Keratinocyte (primary cell): ENCODE measurements at regions not wholly inside any gene's neighbourhood (a gene's known extent, or its start where the extent isn't known, plus 50 kb on each side); places are given as distances from the start of the nearest gene placed in this dataset.

Source experiments
- DNase-seq: peaks from one replicate; pipeline ENCODE4 v3.0.0-alpha.2; 2011; ENCODE audit warnings: low read depth, missing footprints, low spot score
- FAIRE-seq: peaks from 2 replicates; lab custom pipeline; 2011; peaks lifted over from hg19 to GRCh38; lab: Jason Lieb, UNC
- H2AFZ ChIP-seq: 2 replicates; pipeline ENCODE4 v1.6.0; 2012; ENCODE audit warnings: low read length, control low read depth, inconsistent platforms; ENCODE audit not compliant: control insufficient read depth
- H3K27ac ChIP-seq: 2 replicates; pipeline ENCODE4 v1.5.1; 2011; ENCODE audit warnings: low read length; ENCODE audit not compliant: control insufficient read depth, insufficient read depth
- H3K27me3 ChIP-seq: 3 replicates; pipeline ENCODE4 v1.6.0; 2011; ENCODE audit warnings: low read length; ENCODE audit not compliant: control insufficient read depth, insufficient read depth; ENCODE audit errors: extremely low read depth
- H3K36me3 ChIP-seq, 2 experiments: 2 replicates in 1 of 2; 3 replicates in 1 of 2; pipeline ENCODE4 v1.5.1; 2011; ENCODE audit warnings: low read length in 2 of 2, mild to moderate bottlenecking in 1 of 2; ENCODE audit not compliant: control insufficient read depth in 2 of 2, insufficient read depth in 2 of 2; ENCODE audit errors: extremely low read depth in 1 of 2
- H3K4me1 ChIP-seq: 3 replicates; pipeline ENCODE4 v1.5.1; 2011; ENCODE audit warnings: low read length; ENCODE audit not compliant: control insufficient read depth, insufficient read depth; ENCODE audit errors: extremely low read depth
- H3K4me2 ChIP-seq: 3 replicates; pipeline ENCODE4 v1.6.0; 2011; ENCODE audit warnings: low read depth, low read length; ENCODE audit not compliant: control insufficient read depth, insufficient read depth; ENCODE audit errors: extremely low read depth
- H3K4me3 ChIP-seq, 3 experiments: fragments of 200-600 bp in 1 of 3; sonication (generic) in 1 of 3; 2 replicates in 2 of 3; 3 replicates in 1 of 3; pipeline ENCODE4 v1.5.1; 2011 to 2016; ENCODE audit warnings: low read length in 3 of 3, mild to moderate bottlenecking in 3 of 3, control low read depth in 2 of 3, inconsistent platforms in 1 of 3, low read depth in 1 of 3, mixed read lengths in 1 of 3, mixed run types in 1 of 3, moderate library complexity in 1 of 3; ENCODE audit not compliant: control insufficient read depth in 2 of 3, insufficient read depth in 2 of 3; ENCODE audit errors: extremely low read depth in 1 of 3
- H3K79me2 ChIP-seq: 2 replicates; pipeline ENCODE4 v1.6.0; 2012; ENCODE audit warnings: low read length; ENCODE audit not compliant: control insufficient read depth, insufficient read depth
- H3K9ac ChIP-seq: 3 replicates; pipeline ENCODE4 v1.6.0; 2011; ENCODE audit warnings: low read length; ENCODE audit not compliant: control insufficient read depth, insufficient read depth; ENCODE audit errors: extremely low read depth
- H3K9me1 ChIP-seq: 3 replicates; pipeline ENCODE4 v1.6.0; 2011; ENCODE audit warnings: low read length; ENCODE audit not compliant: control insufficient read depth, insufficient read depth; ENCODE audit errors: extremely low read depth
- H3K9me3 ChIP-seq: 2 replicates; pipeline ENCODE4 v1.5.1; 2012; ENCODE audit warnings: low read depth, low read length; ENCODE audit not compliant: control insufficient read depth
- H4K20me1 ChIP-seq: 3 replicates; pipeline ENCODE4 v1.6.0; 2011; ENCODE audit warnings: low read length; ENCODE audit not compliant: control insufficient read depth, insufficient read depth; ENCODE audit errors: extremely low read depth
- EZH2 ChIP-seq: IDR thresholded peaks from one replicate; pipeline ENCODE4 v1.6.1; 2012; ENCODE audit warnings: inconsistent platforms, mild to moderate bottlenecking, low read length, moderate library complexity
- dilution Hi-C: fragments of 300-500 bp; cut with MboI; formaldehyde crosslinking; loops from one replicate; pipeline ENCODE4 v1.7.0; 2020; ENCODE audit warnings: low sequenced_read_pairs; ENCODE audit not compliant: extremely low pct_ligation_motif_present
- TF ChIP-seq, protein P1 (sequence below), 3 experiments: IDR thresholded peaks in 1 of 3; conservative IDR thresholded peaks in 1 of 3; optimal IDR thresholded peaks in 1 of 3; 2 replicates in 2 of 3; 3 replicates in 1 of 3; pipeline versions ENCODE3 to v1.5.1; 2011; ENCODE audit warnings: low read length in 3 of 3, mild to moderate bottlenecking in 3 of 3, moderate library complexity in 2 of 3, control low read depth in 1 of 3, inconsistent platforms in 1 of 3; ENCODE audit not compliant: insufficient read depth in 2 of 3; ENCODE audit errors: extremely low read depth in 1 of 3

DNA sequence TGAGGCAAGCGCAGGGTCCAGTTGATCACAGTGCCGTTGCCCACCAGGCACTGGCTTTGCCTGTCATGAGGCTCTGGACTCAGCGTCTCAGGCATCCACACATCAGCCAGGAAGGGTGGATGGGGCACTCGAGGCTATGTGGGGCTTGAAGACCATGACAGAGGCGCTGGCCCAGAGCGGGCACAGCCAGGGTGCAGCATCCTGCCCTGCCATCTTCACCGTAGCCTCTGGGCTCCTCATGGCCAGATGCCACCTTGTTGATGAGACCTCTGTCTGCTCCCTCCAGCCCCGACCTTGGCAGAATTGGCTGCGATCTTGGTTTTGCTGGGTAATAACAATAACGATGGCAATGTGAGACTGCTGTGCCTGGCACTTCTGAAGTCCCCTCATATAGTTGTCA is 404.2 kb upstream of the IRX2 start:
- Histone ChIP-seq H3K4me2 (no peak overlapping the region), H3K27ac (no peak overlapping the region), H3K79me2 (no peaks in the 10 kb centered on the region), H3K27me3 (no peaks in the 10 kb centered on the region), H3K4me1 (no peaks in the 10 kb centered on the region), H4K20me1 (no peaks in the 10 kb centered on the region), H3K36me3 (no peaks in the 10 kb centered on the region), H2AFZ (no peak overlapping the region), H3K9me1 (no peaks in the 10 kb centered on the region), H3K9ac (no peak overlapping the region), H3K9me3 (no peaks in the 10 kb centered on the region), H3K4me3 (no peak overlapping the region)
- TF ChIP-seq, protein P1, sequence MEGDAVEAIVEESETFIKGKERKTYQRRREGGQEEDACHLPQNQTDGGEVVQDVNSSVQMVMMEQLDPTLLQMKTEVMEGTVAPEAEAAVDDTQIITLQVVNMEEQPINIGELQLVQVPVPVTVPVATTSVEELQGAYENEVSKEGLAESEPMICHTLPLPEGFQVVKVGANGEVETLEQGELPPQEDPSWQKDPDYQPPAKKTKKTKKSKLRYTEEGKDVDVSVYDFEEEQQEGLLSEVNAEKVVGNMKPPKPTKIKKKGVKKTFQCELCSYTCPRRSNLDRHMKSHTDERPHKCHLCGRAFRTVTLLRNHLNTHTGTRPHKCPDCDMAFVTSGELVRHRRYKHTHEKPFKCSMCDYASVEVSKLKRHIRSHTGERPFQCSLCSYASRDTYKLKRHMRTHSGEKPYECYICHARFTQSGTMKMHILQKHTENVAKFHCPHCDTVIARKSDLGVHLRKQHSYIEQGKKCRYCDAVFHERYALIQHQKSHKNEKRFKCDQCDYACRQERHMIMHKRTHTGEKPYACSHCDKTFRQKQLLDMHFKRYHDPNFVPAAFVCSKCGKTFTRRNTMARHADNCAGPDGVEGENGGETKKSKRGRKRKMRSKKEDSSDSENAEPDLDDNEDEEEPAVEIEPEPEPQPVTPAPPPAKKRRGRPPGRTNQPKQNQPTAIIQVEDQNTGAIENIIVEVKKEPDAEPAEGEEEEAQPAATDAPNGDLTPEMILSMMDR (optimal IDR thresholded peaks at IDR 0.05 in 1 of 3, IDR thresholded peaks at IDR 0.05 in 1 of 3, conservative IDR thresholded peaks at IDR 0.05 in 1 of 3; ENCODE audit: extremely low read depth in 1 of 3, insufficient read depth in 2 of 3, low read length in 3 of 3), result no peak
- TF ChIP-seq EZH2, result no peak
- FAIRE-seq, result no peak
- dilution Hi-C loops, result no loop called here
- DNase-seq, result no peak

DNA sequence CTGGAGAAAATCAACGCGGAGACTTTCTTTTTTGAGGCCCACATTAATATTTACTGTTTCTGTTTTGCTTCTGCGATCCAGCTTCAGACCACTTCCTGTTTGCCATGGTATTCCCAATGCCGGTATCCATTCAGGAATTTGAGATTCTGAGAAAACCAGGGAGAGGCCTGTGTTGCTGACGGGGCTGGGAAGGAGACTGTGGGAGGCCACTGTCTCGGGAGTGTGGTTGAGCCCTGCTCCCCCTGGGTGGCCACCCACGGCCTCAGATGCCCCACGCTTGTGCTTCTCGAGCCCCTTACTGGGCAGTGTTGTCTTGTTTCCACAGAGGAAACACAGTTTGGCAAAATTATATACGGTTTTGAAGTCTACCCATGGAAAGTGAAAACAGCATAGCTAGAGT is 403.6 kb upstream of the IRX2 start:
- Histone ChIP-seq H3K4me3 (no peak overlapping the region), H2AFZ (no peak overlapping the region), H3K36me3 (no peaks in the 10 kb centered on the region), H3K9ac (no peak overlapping the region), H3K9me1 (no peaks in the 10 kb centered on the region), H3K4me2 (no peak overlapping the region), H3K4me1 (no peaks in the 10 kb centered on the region), H3K27ac (no peak overlapping the region), H3K79me2 (no peaks in the 10 kb centered on the region), H3K9me3 (no peaks in the 10 kb centered on the region), H4K20me1 (no peaks in the 10 kb centered on the region), H3K27me3 (no peaks in the 10 kb centered on the region)
- TF ChIP-seq, protein P1 (optimal IDR thresholded peaks at IDR 0.05 in 1 of 3, IDR thresholded peaks at IDR 0.05 in 1 of 3, conservative IDR thresholded peaks at IDR 0.05 in 1 of 3; ENCODE audit: extremely low read depth in 1 of 3, insufficient read depth in 2 of 3, low read length in 3 of 3), result no peak
- TF ChIP-seq EZH2, result no peak
- FAIRE-seq, result no peak
- dilution Hi-C loops, result no loop called here
- no peak for DNase-seq
